ENCODE measurements at regions not wholly inside any gene's neighbourhood (a gene's known extent, or its start where the extent isn't known, plus 50 kb on each side); places are given as distances from the start of the nearest gene placed in this dataset.

DNA sequence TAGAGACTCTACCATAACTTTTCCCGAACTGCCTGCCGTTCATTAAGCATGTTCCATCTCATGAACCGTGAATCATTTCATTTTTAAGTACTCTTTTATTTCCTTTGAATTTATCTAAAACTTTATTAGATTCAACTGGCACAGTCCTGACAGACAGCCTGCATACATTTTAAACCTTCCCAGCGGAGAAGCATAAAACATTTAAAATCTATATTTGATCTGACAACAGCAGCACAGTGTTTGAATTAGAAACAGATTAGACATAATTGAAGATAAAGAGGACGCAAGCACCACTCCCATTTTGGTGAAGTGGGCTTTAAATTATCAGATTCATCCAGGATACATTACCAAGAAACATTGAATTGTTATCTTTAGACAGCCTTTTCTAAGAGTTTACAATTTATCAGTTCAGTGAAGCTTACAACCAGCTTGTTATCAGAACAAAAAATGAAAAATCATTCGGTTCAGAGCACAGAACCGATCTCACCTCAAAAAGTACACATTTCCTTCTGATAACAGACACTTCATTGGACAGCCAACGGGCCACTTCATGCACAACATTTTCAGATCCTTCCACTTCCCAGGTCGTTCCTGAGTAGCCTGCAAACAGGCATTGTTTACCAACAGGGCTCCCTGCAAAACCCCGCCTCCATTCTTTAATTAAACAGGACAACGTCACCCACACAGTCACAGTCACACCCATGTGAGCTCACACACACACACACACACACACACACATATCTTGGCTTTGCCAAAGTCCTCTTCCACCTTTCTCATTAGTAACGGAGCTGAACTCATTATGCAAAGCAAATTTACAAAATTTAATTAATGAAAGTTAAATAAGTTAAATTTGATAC, 171.2 kb downstream of the SP3 start:
- TF ChIP-seq CTCF (IDR thresholded peaks at IDR 0.05) (no peak), POLR2A (IDR thresholded peaks at IDR 0.05) (no peak)

All from prostate gland (tissue), 2 donors.